ENCODE measurements at regions not wholly inside any gene's neighbourhood (a gene's known extent, or its start where the extent isn't known, plus 50 kb on each side); places are given as distances from the start of the nearest gene placed in this dataset.
"Not testable (repeated sequence)": the region's sequence is repeated elsewhere in the genome, so short reads cannot be mapped to it uniquely, and the experiment has no call there.

GRCh38 chr7:51900755-51901488 is 584.3 kb upstream of the COBL start:
- not testable (repeated sequence) for DNase-seq

DNA sequence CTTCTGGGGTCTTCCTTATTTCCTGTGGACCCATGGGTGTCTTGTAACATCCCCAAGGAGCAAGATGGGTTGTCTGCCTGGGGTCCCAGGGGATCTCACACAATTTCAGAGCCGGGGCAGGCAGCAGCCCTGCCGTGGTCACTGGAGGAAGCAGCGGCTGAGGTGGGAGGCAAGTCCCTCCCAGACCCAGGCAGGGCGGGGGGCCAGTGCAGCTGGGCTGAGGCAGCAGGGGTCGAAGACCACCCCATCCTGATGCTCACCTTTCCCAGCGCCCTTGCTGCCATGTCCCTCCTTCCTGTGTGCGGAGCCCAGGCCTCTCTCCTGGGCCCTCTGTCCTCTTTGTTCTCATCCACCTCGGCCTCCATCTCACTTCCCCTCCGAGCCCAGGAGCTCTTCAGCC is 583.0 kb upstream of the COBL start:
- DNase-seq = no peak

DNA sequence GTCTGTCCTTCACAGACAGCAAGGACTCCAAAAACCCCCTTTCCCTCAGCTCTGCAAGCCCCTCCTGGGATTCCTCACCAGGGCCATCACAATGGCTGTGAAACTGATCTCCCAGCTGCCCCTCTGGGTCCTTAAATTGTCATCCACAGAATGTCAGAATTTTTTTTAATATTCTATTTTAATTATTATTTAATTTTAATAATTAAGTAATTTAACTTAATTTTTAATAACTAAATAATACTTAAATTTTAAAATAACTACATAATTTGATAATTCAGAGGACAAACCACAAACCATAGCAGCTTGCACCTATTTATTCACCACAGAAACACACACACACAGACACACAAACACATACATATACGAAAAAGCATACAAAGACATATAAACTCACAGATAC is 565.8 kb upstream of the COBL start:
- no peak for DNase-seq

DNA sequence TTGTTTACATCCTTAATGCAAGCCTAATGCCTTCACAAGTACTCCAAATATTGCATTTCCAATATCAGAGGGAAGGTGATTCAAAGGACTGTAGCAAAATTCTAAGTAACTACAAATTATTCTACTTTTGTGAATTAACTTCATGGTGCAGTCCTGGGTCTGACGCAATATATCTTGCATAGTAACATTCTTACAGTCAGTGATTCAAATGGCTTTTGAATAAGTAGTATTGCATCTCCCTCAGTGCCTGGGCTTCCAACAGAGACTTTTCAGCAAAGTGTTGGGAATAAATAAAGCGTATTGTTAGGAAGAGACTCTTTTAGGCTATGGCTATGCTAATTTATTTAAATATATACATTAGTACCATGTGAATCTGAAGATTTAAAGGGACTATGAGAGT is 564.7 kb upstream of the COBL start:
- no peak for DNase-seq

GRCh38 chr7:51878865-51879264 is 562.3 kb upstream of the COBL start:
- no peak for DNase-seq

DNA sequence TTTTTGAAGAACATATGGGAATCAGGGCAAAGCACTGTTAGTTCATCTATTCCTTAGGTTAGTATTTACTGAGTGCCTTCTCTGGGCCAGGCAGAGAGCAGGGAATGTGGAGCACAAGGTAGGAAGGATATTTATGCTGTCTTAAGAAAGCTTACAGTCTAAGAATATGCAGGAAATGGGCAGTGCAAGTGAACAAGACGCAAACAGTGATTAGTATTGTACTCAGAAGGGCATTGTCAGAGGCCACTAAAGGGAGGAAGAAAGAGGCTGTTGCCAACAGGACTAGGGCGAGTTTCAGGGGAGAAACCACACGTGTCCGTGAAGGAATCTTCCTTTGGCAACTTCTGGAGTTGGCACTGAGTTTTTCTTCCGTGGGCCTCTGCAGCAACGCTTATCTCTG is 552.8 kb upstream of the COBL start:
- no peak for DNase-seq

GRCh38 chr7:51867117-51867516 is 550.5 kb upstream of the COBL start:
- DNase-seq = no peak

- no peak for DNase-seq
Observed at GRCh38 chr7:51860305-51860704, 543.7 kb upstream of the COBL start.

DNA sequence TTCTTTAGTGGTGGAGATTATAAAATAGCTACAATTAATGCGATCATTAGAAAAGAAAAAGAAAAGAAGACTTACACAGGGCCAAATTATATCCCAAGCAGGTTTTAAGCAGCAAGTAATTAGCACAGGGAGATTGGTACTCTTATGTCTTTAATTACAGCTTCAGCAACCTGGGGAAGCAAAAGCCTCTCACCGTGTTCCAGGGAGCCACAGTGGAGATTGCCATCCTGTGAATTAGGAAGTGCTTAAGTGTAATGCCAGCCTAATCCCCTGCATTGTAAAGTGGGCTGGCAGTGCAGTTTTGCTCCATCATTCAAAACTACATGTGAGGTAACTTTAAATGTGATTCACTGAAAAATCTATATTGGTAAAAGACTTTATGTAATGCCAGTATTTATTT is 533.5 kb upstream of the COBL start:
- DNase-seq = no peak

DNA sequence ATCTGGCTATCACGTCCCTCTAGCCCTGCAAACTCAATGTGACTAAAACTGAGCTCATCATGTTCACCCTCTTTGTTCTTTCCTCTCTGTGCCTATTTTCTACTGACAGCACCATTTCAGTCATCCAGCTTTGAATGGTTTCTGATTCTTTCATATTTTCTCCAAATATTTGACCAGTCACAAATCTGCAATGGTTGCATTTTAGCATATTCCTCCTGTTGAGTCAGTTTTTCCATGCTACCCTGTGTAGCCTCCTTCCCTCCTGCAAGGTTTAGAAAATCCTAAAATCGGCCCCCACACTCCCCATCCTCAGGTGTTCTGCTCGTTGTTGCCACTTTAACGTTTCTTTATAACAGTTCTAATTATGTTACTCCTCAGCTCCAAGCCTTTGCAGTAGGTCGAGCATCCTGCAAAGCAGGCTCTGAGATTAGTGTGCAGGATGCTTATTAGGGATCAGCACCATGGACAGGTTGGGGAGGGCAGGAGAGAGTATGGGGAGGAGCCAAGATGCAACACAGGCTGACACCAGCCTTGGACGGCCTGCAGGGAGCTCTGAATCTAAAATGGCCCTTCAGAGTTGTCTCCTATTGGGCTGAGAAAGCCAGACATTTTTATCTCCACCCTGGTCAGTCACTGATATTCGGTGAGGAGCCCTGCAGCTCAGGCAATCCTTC is 531.0 kb upstream of the COBL start:
- no peak for DNase-seq

- not testable (repeated sequence) for DNase-seq
Observed at GRCh38 chr7:51839130-51839529, 522.5 kb upstream of the COBL start.

DNA sequence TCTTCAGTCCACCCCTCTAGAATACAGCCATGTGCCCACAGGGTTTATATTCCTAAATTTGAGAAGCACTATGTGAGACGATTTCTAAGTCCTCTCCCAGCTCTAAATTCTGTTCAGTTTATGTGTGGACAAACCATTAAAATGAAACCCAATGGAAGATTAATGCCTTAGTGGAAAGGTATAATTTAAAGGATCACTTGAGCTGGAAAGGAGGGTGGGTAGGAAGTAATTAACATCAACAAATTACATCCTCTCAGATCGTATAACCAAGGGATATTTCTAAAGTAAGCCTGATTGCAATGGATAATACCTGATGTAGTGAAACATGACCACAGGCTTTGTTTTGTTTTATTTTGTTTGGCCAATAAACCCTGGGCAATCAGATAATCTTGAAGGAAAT is 511.0 kb upstream of the COBL start:
- no peak for DNase-seq

- no peak for DNase-seq
Observed at GRCh38 chr7:51824050-51824449, 507.4 kb upstream of the COBL start.

GRCh38 chr7:51823437-51823836 is 506.8 kb upstream of the COBL start:
- no peak for DNase-seq

DNA sequence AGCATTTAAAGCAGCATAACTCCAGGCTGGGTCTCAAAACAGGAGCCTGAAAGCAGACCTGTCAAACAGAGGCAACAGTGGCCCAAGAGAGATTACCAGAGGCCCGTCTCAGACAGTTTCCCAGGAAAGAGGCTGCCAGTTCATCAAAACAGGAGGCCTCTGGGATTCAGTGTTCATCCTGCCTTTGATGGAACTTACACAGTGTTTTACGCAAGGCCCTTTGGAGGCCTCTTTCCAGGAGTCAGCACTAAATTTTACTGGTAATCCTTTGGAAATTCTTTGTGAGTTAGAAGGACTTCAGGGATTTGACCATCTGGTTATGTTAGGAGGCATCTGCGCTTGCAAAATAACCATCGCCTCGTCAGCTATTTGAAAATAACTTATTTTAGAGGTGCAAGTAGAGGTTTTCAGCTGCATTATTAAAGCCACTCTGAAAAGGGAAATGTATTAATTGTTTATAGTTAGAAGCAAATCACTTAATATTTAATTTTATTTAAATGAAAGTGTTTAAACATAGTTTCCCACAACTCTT is 501.2 kb upstream of the COBL start:
- no peak for DNase-seq

DNA sequence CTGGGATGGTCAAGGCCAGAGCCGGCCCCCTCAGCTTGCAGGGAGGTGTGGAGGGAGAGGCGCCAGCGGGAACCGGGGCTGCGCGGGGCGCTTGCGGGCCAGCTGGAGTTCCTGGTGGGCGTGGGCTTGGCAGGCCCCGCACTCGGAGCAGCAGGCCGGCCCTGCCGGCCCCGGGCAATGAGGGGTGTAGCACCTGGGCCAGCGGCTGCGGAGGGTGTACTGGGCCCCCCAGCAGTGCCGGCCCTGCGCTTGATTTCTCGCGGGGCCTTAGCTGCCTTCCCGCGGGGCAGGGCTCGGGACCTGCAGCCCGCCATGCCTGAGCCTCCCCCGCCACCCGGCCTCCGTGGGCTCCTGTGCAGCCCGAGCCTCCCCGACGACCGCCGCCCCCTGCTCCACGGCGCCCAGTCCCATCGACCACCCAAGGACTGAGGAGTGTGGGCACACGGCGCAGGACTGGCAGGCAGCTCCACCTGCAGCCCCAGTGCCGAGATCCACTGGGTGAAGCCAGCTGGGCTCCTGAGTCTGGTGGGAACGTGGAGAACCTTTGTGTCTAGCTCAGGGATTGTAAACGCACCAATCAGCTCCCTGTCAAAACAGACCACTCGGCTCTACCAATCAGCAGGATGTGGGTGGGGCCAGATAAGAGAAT is 489.3 kb upstream of the COBL start:
- not testable (repeated sequence) for DNase-seq

DNA sequence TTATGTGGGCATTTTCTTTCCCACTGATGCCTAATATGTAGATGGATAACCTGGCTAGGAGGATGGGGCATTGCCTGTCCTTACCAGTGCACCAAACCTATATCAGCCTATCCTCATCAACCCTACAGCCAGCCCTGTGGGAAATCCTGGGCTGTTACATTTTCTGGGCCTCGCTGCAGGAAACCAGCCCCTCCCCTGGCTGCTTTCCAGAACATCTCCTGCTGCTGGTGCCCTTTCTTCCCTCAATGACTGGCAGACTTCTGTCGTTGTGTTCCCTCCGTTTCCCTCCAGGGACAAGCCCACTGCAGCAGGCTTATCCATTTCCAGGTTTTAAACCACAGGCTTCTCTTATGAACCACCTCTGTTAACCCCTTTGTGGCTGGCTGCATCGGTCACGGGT is 486.1 kb upstream of the COBL start:
- no peak for DNase-seq

DNA sequence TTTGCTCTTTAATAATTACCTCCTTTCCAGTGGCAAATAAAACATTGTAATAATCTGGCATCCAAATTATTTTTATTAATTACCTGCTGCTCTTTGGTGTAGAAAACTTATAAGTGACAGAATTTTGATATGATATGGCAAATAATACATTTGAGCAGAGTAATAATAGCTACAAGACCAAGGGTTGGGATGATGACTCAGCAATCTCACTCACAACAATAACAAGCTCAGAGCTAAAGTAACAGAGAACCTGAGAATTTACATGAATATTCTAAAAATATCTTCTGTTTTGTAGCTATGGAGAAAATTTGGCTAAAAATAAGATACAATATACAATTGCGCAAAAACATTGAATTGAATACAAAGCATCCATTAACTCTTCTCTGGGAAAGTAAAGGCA is 480.8 kb upstream of the COBL start:
- DNase-seq = no peak

- no peak for DNase-seq
Observed at GRCh38 chr7:51792796-51793195, 476.2 kb upstream of the COBL start.

GRCh38 chr7:51789489-51789888 is 472.9 kb upstream of the COBL start:
- no peak for DNase-seq

DNA sequence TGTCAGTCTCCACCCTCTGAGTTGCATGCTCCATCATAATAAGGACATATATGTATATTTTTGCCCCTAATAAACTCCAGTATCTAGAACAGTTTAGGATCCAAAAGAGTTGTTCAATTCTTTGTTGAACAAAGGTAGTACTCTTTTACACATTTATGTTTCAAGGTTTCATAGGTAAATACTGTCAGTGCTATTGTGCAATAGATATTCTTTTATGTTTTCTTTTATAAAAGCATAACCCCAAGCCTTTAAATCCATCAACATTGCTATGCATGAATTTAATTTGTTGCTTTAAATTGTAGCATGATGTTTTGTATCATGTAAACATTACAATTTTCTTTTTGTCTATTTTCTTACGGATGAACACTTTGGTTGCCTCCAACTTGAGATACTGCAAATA is 469.7 kb upstream of the COBL start:
- no peak for DNase-seq

DNA sequence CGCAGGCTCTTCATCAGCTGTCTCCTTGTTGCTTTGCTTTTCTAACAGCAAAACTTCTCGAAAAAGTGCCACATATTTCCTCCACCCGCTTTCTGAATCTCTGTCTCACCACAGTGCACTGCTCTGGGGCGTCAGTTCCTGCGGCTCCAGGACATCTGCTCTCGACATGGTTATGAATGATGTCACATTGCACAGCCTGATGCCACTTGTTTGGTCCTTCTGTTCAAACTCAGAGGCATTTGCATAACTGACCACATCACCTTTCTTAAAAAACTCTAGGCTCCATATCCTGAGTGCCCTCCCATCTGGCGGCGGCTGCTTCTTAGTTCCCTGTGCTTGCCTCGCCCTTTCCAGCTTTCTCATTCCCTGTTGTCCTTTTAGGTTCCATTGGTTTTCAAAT is 469.3 kb upstream of the COBL start:
- no peak for DNase-seq

- no peak for DNase-seq
Observed at GRCh38 chr7:51785171-51785570, 468.6 kb upstream of the COBL start.

DNA sequence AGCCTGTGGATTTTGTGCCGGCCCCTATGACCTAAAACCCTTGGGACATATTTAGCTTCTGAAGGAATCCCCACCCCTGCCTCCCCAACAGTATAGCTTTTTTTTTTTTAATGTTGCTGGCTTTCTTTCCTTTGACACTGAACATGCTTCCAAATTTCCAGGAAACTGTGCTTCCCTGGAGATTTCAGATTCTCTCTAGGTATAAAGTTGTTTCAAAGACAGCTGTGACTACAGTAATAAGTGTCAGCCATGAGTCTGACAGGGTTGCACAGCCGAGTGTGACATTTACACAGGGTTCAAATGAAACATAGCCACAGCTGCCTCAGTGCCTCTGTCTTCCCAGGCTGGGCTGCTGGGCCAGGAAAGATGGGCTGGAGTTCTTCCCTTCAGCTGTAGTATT is 466.6 kb upstream of the COBL start:
- DNase-seq = no peak

Measured in skin of body (tissue), 1 donor.